NCI-H2107 treated with DMSO at 0.1 percent for 48 hours (cell line): ENCODE measurements at regions not wholly inside any gene's neighbourhood (a gene's known extent, or its start where the extent isn't known, plus 50 kb on each side); places are given as distances from the start of the nearest gene placed in this dataset.
"Not testable (repeated sequence)": the region's sequence is repeated elsewhere in the genome, so short reads cannot be mapped to it uniquely, and the experiment has no call there.

Experiments
- DNase-seq: peaks from one replicate; lab custom pipeline; 2025; ENCODE audit not compliant: unreplicated experiment; lab: John Stamatoyannopoulos, UW

GRCh38 chr5:91830361-91830953 is 447.3 kb upstream of the ARRDC3 start:
- DNase-seq: no peak

DNA sequence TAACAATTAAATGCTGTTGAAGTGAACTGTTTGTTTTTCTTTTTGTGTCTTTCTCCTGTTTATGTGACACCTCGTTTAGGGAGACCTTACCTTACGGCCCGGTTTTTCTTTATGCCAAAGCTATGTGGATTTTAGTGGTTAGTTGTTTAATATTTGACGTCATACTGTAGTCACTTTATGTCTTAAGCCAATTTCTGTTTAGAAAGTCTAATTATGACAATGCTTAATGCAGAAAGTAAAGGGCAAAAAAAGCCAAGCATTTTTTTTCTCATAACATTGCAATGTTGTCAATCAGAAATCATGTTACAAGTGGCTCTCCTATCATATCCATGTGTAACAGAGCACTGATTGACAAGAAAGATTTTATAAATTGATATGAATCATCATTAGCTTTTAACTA is 442.5 kb upstream of the ARRDC3 start:
- no peak for DNase-seq

- no peak for DNase-seq
Observed at GRCh38 chr5:91824406-91824805, 441.3 kb upstream of the ARRDC3 start.

GRCh38 chr5:91820874-91821273 is 437.8 kb upstream of the ARRDC3 start:
- DNase-seq: no peak

DNA sequence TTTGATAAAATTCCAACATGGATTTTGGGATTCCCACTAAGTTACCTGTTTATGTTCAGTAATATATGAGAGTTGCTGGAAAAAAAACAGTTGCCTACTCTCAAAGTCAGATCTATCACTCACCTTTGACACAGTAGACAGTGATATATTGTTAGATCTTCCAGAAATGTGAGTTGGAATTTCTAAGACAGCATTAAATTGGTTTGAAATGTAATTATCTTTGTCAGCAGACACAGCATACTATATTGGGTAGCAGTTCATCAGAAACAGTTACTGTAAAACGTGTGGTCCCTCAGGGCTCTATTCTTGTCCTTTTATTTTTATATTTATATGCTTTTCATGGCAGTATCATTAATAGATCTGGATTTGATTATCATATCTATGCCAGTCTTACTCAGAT is 433.6 kb upstream of the ARRDC3 start:
- no peak for DNase-seq

- no peak for DNase-seq
Observed at GRCh38 chr5:91797576-91797975, 414.5 kb upstream of the ARRDC3 start.

- no peak for DNase-seq
Observed at GRCh38 chr5:91794856-91795548, 411.9 kb upstream of the ARRDC3 start.

DNA sequence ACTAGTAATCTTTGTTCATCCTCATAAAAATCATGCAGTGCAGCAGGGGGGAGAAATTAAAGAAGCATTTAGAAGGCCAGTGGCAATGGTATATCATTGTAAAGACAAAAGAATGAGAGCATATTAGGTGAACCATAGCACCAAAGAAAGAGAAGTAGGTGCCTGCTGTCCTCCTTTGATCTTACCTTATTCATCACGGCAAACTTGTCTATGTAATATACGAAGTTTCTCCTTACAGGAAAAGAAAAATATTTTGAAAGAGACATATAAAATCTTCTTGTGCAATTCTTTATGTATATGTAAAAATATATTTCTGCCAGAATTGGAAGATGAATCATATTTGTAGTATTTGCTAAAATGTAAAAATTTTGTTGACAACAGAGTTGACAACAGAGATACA is 411.3 kb upstream of the ARRDC3 start:
- no peak for DNase-seq

- DNase-seq: no peak
Observed at GRCh38 chr5:91787718-91788117, 404.6 kb upstream of the ARRDC3 start.

DNA sequence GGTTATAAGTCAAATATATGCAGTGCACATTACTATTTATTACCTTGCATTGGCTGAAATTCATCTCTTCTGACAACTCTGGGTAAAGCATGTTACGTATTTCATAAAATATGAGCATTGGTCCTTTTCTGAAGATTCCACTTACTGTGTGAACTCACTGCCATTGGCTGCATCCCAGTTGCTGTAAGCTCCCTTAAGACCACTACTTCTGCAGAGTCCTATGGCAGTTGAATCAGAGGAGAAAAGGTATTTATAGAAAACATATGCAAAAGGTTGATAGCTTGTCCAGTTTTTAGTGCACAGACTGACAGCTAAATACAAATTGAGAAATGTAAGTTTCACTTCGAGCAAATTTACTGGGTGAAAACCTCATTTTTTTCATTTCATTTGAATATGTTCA is 394.6 kb upstream of the ARRDC3 start:
- DNase-seq: no peak

DNA sequence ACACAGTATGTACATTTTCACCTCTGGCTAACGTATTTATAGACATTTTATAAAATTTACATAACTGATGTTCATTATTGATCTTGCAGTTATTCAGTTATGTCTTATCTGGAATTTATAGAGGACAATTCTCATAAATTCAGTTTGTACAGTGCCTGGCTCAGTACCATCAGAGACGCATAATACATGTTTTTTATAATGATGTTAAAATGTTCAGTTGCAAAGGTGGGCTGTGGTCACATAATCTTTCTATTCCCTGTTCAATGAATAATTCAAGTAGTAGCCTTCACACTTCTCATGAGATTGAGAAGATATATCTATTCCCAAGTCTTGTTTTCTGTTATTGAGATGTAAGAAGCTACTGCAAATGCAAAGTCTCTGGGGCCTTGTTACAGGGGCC is 393.1 kb upstream of the ARRDC3 start:
- no peak for DNase-seq

- DNase-seq: no peak
Observed at GRCh38 chr5:91770400-91770799, 387.3 kb upstream of the ARRDC3 start.

DNA sequence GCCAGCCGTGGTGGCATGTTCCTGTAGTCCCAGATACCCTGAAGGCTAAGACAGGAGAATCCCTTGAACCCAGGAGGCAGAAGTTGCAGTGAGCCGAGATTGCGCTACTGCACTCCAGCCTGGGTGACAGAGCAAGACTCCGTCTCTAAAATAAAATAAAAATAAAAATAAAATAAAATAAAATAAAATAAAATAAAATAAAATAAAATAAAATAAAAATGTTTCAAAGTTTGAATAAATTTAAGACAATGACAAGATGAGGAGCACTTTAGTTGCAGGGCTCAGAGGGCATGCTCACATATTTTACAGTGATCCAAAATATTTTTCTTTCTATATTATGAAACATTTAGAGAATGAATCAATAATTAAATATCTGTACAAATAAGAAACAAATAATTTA is 374.3 kb upstream of the ARRDC3 start:
- DNase-seq: not testable (repeated sequence)

- DNase-seq: no peak
Observed at GRCh38 chr5:91754990-91755389, 371.9 kb upstream of the ARRDC3 start.

- not testable (repeated sequence) for DNase-seq
Observed at GRCh38 chr5:91744470-91744869, 361.4 kb upstream of the ARRDC3 start.

GRCh38 chr5:91742550-91742949 is 359.4 kb upstream of the ARRDC3 start:
- no peak for DNase-seq

- DNase-seq: no peak
Observed at GRCh38 chr5:91741764-91742505, 358.8 kb upstream of the ARRDC3 start.

GRCh38 chr5:91730026-91730425 is 346.9 kb upstream of the ARRDC3 start:
- no peak for DNase-seq

- DNase-seq: no peak
Observed at GRCh38 chr5:91727463-91727862, 344.3 kb upstream of the ARRDC3 start.

DNA sequence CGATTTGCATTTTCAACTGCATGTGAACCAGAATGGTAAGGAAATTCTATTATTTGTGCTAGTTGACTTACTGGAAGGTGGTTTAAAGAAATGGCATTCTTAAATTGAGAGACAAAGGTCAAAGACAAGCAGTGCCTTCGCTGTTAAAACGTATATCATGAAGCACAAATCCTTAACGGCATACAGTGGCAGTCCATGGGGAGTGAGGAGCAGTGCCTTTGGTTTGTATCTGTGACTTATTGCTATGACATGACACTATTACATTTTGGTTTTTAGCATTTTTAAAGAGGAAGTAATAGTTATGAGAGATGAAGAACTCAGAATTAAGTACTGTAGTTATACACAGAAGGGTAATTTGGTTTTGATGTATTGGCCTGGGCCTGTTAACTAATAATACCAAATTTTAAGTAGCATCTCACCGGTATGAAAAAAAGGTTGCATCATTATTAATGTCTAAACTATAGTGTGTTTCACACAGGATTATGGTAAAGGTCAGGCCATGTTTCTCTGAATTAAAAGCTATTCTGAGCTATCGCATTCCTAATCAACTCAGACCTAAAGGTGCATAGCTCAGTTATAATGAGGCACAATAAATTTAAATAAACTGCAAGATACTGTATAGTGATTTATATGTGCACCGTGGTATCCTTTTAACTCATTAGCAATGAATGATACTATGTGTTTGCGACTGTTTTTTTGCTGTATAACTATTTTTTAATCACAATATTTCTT is 339.8 kb upstream of the ARRDC3 start:
- DNase-seq: no peak

GRCh38 chr5:91712718-91713117 is 329.6 kb upstream of the ARRDC3 start:
- DNase-seq: no peak

GRCh38 chr5:91707521-91707841 is 324.4 kb upstream of the ARRDC3 start:
- DNase-seq: no peak
